Ecto neural progenitor cell (in vitro differentiated cells): ENCODE measurements at regions not wholly inside any gene's neighbourhood (a gene's known extent, or its start where the extent isn't known, plus 50 kb on each side); places are given as distances from the start of the nearest gene placed in this dataset.
A peak's percentile ranks its signal among the peaks of the same experiment; 100 is the strongest.

Experiments used
- DNase-seq: peaks from one replicate; pipeline ENCODE4 v3.0.0-alpha.2; 2018; ENCODE audit warnings: low spot score

GRCh38 chr19:31501427-31502195 is 152.4 kb upstream of the TSHZ3 start:
- peak; percentile 14 for DNase-seq

GRCh38 chr19:31502536-31503170 is 153.4 kb upstream of the TSHZ3 start:
- DNase-seq = peak; percentile 21

GRCh38 chr19:31503211-31503610 is 154.0 kb upstream of the TSHZ3 start:
- no peak for DNase-seq

GRCh38 chr19:31504221-31504620 is 155.0 kb upstream of the TSHZ3 start:
- peak; percentile 20 for DNase-seq

GRCh38 chr19:31505596-31505910 is 156.3 kb upstream of the TSHZ3 start:
- peak; percentile 17 for DNase-seq

- peak; percentile 4 for DNase-seq
Measured at GRCh38 chr19:31506102-31506501, 156.9 kb upstream of the TSHZ3 start.

GRCh38 chr19:31510635-31511034 is 161.4 kb upstream of the TSHZ3 start:
- peak; percentile 1 for DNase-seq

- DNase-seq = peak; percentile 19
Measured at GRCh38 chr19:31511098-31511497, 161.9 kb upstream of the TSHZ3 start.

- DNase-seq = peak; percentile 11
Measured at GRCh38 chr19:31511696-31512095, 162.5 kb upstream of the TSHZ3 start.

- peak; percentile 15 for DNase-seq
Measured at GRCh38 chr19:31512181-31512970, 163.1 kb upstream of the TSHZ3 start.

- peak; percentile 27 for DNase-seq
Measured at GRCh38 chr19:31513841-31514240, 164.6 kb upstream of the TSHZ3 start.

GRCh38 chr19:31515931-31516330 is 166.7 kb upstream of the TSHZ3 start:
- DNase-seq = peak; percentile 31

- DNase-seq = peak; percentile 33
Measured at GRCh38 chr19:31516756-31517155, 167.5 kb upstream of the TSHZ3 start.

- DNase-seq = peak; percentile 36
Measured at GRCh38 chr19:31517224-31518180, 168.3 kb upstream of the TSHZ3 start.

GRCh38 chr19:31518216-31519020 is 169.2 kb upstream of the TSHZ3 start:
- DNase-seq = peak; percentile 20

GRCh38 chr19:31519256-31519655 is 170.0 kb upstream of the TSHZ3 start:
- DNase-seq = peak; percentile 1

GRCh38 chr19:31519908-31520307 is 170.7 kb upstream of the TSHZ3 start:
- peak; percentile 15 for DNase-seq

GRCh38 chr19:31520633-31521032 is 171.4 kb upstream of the TSHZ3 start:
- no peak for DNase-seq

- DNase-seq = no peak
Measured at GRCh38 chr19:31525610-31526147, 176.4 kb upstream of the TSHZ3 start.

GRCh38 chr19:31527443-31527842 is 178.2 kb upstream of the TSHZ3 start:
- DNase-seq = peak; percentile 4

GRCh38 chr19:31528261-31528660 is 179.0 kb upstream of the TSHZ3 start:
- DNase-seq = peak; percentile 8
